ENCODE measurements at regions not wholly inside any gene's neighbourhood (a gene's known extent, or its start where the extent isn't known, plus 50 kb on each side); places are given as distances from the start of the nearest gene placed in this dataset.

DNA sequence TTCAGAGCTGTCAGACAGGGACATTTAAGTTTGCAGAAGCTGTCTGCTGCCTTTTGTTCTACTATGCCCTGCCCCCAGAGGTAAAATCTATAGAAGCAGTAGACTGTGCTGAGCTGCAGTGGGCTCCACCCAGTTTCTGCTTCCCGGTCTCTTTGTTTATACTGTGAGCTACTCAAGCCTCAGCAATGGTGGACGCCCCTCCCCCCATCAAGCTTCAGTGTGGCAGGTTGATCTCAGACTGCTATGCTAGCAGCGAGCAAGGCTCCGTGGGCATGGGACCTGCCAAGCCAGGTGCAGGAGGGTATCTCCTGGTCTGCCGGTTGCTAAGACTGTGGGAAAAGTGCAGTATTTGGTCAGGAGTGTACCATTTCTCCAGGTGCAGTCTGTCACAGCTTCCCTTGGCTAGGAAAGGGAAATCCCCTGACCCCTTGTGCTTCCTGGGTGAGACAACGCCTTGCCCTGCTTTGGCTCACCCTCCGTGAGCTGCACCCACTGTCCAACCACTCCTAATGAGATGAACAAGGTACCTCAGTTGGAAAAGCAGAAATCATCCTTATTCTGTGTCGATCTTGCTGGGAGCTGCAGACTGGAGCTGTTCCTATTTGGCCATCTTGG lies 692.2 kb downstream of the UTRN start:
- DNase-seq, result peak; percentile 26

DNA sequence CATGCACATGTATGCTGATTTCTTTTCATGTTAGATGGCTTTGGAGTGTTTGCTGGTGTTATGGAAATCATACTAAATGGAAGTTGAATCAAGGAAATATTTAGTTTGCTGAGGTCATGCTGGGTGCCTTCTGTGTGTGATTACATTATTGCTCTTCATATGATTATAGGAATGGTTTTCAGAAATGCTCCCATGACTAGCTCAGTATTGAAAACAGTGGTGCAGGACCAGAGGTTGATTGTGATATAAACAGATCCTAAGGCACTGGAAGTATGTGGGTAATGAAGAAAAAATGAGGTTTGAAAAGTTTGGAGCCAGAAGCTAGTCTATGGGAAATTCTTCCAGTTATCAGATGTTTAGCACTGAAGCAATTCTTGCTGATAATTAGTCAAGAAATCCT lies 693.1 kb downstream of the UTRN start:
- DNase-seq, result no peak

DNA sequence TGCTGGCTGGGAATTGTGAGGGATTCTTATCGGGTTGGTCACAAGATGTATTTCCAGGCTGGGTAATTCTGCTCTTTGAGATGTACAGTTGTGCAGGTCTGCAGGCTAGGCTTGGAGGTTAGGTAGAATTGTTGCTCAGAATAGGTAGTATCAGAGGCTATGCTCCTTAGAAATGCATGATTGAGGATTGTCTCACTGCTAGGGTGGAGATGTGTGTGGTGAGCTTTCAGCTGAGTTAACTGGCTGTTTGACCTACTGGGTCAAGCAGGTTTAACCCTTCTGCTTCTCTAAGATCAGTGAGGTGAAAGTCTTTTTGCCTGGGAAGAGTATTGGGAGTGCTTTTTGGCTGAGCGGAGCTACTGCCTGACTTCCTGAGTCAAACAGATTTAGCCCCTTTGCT lies 701.1 kb downstream of the UTRN start:
- no peak for DNase-seq

DNA sequence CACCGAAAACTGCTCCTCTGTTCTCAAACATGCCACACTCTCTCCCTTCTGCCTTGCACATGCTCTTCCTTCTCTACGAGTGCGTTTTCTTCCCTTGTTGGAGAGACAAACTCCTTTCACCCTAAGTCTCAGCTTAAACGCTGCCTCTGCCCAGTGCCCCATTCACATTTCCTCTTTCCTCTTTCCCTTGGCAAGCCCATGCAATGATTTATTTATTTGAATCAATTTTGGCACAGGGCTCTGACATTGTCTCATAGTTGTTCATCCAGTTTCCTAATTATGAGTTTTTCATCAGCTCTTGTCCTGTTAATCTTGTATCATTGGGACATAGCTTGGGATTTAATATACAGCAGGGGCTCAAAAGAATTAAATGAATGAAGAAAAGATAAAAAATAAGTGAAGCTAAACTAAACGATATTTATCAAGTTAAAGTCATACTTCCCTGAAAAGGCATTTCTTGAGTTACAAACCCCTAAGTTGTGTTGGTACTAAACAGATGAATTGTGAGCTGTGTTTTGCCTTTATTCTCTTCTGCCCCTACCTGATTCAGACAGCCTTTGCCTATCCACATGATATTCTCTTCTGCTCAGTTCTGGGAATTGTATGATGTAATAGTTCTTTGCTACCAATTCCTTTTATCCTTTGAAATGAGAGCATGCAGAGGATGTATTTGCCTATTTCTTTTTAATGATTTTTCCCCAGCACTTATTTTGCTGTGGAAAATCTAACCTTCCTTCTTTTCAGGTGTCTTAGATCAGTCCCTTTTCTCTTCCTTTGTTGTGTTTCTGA lies 704.4 kb downstream of the UTRN start:
- DNase-seq, result no peak

DNA sequence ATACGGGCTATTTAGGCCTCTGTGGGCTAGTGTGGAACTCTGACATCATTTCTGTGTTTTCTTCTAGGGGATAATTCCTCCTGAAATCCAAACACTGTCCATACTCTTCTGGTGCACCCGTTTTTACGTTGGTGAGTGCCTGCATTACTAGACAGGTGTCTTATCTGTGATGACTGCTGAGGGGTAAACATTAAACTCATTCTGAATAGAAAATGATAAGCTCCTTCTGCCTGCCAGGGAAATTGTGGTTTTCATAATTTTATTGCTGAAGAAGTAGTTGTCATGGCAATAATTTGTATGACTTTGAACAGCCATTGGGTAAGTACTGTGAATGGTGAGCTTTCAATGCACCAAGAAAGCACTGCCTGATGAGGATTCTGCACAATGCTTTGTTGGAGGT lies 705.6 kb downstream of the UTRN start:
- no peak for DNase-seq

DNA sequence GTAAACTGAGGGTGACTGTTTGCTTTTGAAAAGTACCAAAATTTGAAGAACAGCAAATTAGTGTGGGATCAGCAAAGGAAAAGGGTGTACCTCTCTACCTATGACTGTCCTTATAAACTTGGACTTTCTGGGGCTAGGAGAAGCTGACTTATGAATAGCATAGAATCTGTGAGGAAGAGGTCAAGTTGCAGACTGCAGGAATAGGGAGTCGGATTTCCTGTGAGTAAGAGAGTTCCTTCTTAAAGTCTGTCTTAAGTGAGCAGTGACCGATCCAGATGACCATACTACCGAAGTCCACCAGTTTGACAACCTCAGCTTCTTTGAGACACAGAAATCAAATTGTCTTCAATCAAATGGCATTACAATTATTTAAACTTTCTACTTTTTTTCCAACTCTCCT lies 708.7 kb downstream of the UTRN start:
- DNase-seq, result no peak

DNA sequence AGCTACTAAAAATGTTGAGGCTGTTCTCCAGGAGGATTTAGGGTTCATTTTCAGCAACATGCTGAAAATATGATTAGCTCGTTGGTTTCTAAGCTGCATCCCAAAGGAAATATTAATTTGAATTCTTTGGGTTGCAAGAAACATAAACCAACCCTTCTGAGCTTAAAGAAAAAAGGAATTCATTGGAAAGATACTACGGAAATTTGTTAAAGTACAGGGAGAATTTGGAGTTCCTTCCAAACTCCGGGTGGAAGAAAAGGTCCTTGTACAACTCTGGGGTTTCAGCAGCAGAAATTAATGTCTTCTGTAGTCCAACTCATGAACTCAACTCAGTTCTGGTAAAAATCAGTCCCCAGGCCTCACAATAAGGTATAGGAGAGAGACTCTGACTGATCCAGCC lies 712.9 kb downstream of the UTRN start:
- no peak for DNase-seq

DNA sequence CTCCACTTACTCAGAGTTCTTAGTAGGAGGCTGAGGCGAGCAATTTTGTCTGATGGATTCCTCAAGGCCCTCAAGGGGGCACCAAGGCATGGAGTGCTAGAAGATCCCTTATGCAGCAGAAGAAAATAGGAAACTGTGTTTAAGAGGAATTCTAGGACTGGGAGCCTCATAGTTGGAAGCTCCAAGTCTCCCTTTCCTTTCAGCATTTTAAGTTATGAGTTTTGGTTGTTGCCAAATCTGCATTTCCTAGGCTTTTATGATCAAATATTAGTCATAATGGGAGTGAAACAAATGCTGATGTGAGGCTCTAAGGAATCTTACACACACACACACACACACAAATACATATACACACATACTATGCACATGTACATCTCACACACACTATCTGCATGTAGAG lies 714.0 kb downstream of the UTRN start:
- no peak for DNase-seq

DNA sequence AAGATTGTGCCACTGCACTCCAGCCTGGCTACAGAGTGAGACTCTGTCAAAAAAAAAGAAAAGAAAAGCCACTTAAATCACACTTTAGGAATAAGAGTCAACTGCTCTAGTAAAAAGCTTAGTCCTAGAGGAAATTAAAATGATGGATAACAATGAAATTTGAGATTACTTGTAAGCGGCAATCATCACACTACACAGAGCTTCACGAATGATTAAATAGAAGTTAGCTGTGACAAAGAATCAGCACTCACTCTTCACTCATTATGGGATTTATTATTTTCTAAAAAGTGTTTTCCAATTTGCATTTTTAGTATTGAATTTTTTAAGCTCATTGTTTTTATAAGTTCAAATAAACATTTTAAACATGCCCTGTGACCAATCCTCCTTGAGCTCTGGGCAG lies 718.0 kb downstream of the UTRN start:
- peak; percentile 31 for DNase-seq

DNA sequence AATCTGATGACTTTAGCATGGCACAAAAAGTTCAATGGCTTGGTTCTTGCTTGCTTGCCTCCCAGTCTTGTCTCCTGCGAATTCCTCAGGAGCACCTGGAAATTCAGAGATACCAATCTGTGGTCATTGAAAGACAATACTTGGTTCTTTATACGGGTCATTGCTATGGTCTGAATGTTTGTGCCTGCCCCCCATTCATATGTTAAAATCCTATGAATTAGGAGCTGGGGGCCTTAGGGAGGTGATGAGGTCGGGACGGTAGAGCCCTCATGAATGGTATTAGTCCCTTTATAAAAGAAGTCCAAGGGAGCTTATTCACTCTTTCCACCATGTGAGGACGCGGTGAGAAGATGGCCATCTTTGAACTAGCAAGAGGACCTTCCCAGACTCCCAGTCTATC lies 721.8 kb downstream of the UTRN start:
- DNase-seq, result no peak

DNA sequence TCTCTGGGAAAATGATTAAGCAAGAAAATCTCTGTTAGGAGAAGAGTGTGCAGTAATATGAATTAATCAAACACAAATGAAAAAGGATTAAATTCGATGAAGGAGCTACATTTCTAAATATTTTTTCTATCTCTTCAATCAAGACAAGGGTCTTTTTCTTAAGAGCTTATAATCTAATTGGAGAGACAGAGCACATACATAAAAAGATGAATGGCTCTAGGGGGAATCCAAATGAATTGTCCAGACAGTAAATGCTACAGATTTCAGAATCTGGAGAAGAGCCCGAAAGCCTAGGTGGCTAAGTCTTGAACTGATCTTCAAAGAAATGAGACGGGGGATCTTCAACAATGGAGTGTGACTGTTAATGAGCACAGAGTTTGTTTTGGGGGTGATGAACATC lies 723.6 kb downstream of the UTRN start:
- DNase-seq, result no peak

DNA sequence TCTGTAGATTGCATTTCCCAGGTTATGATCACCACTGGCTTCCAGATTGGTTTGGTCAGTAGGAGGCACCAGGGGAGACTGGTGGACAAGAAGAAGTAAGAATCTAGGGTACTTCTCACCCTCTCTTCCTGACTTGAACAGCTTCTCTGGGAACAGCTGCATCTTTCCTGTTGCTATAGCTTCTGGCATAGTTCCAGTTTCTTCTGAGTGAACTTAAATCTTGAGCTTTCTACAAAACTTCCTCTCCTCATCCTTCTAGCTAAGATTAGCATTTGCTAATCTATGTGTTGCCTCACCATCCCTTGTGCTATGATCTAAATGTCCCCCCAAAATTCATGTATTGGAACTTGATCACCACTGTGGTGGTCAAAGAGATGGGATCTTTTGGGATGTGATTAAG lies 724.6 kb downstream of the UTRN start:
- DNase-seq, result no peak

DNA sequence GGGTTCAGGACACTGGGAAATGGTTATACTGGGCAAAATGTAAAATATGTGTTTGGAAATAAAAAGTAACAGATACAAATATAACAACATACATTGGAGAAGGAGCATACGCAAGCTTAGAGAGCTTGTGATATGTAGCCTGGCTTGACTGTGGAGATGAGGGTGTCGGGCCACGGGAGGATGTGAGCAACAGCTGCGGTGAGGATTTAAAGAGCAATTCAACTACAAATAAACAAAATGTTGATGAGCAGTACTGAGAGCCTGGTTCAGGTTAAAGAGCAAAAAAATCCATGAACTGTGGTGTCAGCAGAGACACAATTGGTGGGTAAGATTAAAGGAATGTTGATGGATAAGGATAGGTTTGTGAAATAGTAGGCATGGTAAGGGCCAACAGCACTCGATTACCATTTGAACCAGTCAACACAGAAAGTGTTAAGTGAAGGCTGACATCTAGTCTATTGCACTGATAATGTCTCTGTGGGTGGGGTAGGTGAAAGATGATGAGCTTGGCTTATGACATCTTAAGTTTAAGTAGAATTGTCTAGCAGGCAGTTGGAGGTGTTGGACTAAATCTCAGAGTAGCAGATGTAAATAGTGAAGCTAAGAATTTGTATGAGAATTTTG lies 723.2 kb downstream of the EPM2A start:
- no peak for DNase-seq

DNA sequence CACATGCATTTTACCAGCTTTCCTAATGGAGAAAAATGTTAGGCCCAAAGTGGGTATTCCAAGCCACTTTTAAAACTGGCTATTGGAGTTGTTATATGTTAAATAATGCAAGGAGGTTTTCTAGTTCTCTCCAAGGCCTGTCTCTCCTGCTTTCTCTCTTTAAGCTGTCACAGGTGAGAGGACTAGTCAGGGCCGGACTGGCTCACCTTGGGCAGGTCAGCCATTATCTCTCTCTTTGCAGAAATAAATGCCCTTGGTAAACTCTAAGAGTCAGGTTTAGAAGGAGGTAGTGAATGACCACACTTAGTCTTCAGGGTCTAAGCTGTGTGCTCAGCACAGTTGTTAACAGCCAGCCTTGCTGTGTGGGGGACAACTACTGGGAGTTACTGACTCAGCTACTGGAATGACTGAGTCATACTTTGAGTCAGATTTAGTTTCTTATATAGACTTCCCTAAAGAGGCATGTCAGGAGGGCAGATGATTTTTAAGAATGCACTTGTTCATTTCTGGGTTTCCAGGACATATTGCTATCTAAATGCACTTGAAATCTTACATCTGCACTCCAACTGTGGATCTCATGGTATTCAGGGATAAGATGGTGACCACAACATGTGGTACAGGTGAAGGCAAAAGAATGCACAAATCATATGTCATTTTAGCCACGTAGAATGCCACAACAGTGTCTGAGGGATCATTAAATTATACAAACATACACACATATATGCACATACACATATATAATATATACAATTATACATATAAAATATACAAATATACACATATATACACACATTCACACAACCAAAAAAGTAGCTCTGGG lies 719.4 kb downstream of the EPM2A start:
- DNase-seq, result no peak

DNA sequence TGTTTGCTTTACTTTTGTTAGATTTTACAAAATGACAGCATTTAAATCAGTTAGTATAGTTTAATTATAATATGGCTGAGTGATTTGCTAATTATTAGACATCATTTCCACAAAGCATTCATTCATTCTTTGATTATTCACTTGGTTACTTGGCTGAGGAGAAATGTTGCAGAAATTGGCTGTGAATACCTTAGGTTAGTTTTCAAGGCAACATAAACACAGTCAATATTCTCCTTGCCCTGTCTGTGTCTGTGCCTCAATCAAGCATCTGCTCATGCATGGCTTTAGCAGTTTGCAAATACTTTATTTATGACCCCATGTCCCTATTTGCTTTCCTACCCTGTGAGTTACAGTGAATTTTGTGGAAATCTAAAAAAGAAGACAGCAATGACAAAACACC lies 718.3 kb downstream of the EPM2A start:
- no peak for DNase-seq

DNA sequence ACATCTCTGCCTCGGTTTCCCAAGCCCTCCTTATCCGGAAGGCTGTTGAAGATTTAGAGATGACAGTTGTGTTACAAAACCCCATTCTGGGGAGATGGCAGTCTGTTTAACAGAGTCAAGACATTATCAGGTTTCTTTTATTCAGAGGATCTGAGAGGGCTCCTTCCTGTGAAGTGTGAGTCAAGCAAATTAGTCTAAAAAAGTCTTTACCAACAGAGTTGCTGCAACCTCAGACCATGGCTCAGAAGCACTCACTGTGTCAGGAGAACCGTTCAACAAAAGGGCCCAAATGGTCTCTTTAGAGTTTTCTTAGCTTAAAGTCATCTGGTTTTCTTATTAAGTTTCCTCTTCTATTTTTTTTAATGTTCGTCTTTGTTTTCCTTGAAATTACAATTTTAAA lies 717.8 kb downstream of the EPM2A start:
- no peak for DNase-seq

DNA sequence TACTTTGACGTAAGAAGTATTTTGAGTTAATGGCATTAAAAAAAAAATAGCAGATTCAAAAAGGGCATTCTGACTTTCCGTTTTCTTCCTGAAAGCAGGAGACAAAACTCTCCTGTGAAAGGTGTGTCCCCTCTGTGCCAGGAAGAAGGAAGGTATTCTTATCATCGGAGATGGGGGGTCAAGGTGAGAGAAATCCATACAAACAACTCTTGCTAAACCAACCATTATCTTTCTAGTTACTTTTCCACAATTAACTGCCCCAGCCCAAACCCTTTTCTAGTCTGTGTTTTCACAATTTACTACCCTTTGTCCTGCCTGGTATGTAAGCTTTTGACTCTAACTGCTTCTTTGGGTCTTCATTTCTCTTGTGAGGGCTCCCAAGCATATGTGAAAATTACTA lies 717.3 kb downstream of the EPM2A start:
- DNase-seq, result no peak

DNA sequence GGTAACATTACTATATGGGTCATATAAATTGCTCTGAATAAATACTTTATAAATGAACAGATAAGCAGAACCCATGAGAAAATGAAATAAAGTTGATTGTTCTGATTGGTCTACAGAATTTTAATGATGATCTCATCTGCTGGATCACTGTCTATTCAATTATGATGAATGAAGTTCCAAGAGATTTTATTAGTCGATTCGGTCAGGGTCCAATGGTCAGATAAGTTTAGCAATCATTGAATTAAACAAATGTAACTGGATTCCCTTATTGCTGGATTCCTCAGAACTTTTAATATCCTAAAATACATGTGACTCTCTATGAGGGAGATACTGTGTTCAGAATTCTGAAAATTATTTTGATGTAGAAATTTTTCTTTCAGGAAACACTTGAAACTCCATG lies 715.2 kb downstream of the EPM2A start:
- no peak for DNase-seq

DNA sequence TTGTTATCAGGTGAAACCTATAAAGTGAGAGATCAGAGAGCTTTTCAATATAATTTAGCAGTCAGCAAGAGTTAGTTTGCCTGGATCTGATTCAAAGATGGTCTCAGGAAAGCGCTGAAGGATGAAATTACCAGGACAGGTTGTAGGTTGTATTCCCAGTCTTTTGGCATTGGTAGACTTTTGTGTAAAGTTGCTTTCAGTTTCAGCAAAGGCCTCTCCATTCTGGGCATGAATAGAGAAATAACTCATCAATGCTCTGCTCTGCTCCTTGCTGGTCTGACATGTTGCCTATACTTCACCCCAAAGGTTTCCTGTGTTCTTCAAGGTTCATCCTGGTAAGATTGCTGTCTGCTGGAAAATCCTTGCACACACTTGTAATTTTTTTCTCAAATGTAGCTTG lies 714.8 kb downstream of the EPM2A start:
- DNase-seq, result no peak

DNA sequence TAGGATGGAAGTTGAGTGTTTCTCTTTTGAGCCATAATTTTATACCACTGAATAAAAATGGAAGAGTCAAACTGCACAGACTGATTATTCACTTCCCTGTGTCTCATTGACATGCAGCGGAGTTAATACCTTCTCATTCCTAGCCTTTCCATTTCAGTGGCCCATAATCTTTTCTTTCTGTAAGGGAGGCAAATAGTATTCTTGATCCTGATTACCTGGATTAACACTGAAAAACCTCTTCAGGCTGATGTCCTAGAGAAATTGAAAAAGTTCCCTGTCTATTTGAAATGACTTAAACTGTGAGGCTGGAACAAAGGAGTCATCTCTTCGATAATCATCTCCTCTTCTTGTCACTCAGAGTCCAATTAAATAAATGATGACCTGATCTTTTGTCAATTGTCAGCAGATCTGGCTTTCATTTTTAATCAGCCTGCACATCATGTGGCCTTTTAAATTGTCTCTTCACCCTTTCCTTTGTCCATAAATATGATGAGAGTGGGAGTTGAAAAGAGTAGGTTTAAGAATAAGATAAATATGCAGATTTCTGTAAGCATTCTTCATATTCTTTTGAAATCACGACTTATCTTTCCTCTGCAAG lies 713.0 kb downstream of the EPM2A start:
- DNase-seq, result no peak

DNA sequence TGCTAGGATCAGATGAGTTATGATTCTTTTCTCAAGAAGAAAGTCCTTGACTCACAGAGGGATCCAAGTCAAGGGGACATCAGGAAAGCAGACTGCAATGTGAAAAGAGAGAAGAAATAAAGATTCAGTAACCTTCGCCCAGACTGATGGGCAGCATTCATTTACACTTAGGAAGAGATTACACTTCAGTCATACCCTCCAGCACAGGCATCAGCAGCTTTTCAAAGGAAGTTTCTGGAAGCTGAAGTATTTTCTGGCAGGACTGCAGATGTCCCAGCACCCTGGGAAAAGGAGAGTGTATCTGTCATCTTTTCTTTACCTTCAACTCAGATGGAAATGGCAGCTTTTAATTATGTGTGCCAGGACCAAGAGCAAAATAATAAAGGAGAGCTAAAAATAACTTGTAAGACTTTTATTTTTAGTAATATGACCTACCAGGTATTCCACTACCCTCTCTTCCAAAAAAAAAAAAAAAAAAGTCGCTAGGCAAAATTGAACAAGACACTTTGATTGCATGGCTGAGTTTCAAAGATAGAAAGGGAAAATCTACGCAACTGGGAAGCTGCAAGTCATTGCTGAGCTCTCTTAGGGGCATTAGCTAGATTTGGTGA lies 712.1 kb downstream of the EPM2A start:
- DNase-seq, result no peak

DNA sequence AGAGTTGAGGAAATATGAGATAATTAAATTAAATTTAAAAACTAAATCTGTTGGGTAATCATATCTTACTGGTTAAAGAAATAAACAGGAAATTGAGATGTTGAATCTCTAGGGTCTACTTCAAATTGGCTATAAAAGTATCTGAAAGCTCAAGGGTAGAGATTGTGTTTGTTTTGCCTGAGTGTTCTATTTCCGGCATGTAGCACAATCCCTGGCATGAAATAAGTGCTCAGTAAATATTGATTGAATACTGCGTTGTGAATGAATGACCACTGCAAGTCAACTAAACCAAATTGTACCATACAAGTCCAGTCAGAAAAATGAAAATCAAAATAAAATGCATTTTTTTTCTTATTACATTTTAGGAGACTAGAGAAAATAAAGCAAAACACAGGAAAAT lies 709.8 kb downstream of the EPM2A start:
- no peak for DNase-seq
